CD1c-positive myeloid dendritic cell (primary cell): ENCODE measurements at regions not wholly inside any gene's neighbourhood (a gene's known extent, or its start where the extent isn't known, plus 50 kb on each side); places are given as distances from the start of the nearest gene placed in this dataset.
A peak's percentile ranks its signal among the peaks of the same experiment; 100 is the strongest.

Source experiments
- DNase-seq: peaks from one replicate; pipeline ENCODE4 v3.0.0-alpha.2; 2016; ENCODE audit errors: extremely low spot score

DNA sequence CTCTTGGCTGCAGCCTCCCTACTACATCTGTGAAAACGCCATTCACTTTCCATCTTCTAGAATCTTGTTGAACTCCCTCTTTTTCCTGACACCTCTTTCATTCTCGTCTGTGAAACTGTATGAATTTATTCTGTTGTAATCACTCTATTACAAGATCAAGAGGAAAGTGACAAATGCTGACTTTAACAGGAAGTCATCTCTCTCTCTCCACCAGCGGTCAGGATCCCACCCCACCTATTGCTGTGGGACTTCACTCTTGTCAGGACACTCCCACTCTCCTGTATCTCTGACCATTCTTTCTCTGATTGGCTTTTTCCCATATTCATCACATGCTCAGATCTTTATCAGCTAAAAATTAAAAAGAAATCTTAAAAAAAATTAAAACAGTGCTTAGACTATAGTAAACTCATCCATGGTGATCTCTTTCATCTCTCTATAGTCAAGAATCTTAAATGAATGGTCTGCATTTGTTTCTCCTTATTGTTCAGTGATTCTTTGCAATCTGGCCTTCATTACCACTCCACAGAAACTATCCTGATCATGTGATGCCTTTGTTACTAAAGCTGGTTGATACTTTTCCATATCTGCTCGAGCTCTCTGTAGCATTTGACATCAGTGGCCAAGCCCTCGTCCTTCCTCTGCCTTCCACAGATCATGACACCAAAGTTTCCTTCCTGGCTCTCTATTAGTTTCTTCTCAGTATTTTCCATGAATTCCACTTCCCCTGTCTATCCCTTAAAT lies 113.6 kb downstream of the UCHL5 start:
- DNase-seq: no peak

DNA sequence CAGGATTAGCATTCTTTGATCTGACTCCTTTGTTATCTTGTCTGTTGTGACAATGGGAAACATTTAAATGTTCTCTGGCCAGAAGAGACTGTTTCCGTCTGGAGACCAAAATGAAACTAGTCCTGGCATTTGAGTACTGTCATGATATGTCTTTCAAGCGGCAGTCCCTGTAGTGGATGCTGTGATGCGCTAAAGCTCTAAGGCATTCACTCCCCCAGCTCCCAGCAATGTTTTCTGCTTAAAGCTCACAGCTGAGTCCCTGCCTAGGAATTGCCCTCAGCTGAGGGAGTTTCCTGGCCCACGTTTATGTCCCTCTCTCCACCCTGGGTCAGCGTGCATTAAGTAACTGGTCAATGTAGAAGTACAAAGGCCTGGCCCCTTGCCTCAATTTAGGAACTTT lies 109.4 kb downstream of the UCHL5 start:
- no peak for DNase-seq

DNA sequence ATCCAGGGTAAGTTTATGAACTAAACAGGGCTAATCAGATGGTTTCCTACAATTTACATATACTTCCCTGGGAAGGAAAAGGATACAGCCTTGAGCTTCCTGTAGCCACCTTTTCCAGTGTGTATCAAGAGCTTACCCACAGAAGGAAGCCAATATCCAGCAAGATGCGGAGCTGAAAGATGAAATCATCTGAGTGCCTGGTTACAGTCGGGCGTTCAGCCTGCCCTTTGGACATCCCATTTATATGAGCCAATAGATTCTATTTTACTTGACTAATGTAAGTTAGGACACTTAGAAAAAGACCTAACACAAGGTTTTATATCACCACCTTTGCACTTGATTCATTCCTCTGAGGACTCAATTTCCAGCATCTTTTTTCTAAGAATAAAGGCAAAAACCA lies 108.2 kb downstream of the UCHL5 start:
- no peak for DNase-seq

DNA sequence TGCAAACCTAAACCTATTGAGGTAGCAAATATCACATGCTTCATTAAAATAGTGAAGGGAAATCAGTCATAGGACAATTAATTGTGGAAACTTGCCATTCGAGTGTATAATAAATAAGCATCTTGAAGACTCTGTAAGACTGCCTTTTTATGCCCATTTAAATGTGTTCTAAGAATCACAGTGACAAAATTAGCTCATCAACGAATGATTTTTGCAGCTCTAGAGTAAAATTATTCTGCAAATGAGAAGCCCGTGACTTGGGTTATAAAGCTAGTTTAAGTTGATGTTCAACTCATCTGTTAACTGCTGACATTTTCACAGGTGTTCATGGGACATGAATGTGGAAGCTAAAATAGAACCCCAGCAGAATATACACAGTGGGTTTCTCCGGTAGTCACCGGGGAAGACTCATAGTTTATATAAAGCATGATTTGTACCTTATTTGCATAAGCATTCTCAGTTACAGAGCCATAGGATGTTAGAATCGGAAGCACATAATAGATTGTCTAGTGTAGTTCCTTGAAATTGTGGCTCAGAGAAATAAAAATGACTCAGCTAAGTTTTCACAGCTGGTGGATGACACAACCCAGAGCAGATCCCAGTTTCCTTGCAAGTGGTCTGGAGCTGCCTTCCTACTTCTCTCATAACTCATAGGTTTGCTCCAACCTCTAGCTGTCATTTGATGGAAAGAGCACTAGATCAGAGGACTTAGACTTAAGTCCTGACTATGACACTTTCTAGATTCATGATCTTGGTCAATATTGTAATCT lies 107.3 kb downstream of the UCHL5 start:
- peak; percentile 69 for DNase-seq

DNA sequence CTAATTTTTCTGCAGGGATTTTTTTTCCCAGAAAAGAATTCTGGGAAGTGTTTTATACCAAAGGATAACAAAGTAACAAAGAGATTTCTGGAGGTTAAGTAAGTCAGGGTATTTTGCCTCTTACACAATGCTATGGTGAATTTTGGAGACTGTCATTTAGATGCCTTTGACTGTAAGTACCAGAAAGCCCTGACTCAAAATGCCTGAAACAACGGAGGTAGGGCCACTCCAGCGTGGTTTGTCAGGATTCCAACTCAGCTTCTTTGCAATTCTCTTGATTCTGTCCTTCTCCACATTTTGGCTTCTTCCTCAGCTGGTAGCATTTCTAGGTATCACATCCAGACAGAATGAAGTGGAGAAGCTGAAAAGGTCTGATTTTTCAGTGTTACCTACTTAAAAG lies 106.5 kb downstream of the UCHL5 start:
- no peak for DNase-seq

DNA sequence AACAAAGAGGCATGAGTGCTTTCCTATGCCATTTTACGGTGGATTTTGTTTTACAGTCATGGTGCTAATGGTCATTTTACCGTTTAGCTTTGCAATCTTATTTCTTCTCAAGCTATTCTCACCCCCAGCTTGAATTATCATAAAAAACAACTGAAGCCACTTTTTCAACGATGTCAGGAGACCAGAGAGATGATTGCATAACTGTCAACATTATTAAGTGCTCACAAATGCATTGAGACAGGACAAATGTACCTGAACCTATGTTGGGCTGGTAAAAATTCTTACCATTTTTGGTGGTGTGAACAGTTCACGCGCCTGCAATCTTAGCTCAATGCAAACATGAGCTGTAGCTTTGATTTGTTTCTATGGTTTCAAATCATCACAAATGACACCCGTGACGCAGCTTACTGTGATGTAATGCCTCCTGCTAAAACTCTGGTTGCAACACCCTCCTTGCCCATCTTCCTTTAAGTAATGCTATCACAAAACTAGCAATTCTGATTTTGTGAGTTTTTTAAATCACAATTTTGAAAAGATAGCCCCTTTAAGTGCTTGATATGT lies 104.4 kb downstream of the UCHL5 start:
- DNase-seq: peak; percentile 72

DNA sequence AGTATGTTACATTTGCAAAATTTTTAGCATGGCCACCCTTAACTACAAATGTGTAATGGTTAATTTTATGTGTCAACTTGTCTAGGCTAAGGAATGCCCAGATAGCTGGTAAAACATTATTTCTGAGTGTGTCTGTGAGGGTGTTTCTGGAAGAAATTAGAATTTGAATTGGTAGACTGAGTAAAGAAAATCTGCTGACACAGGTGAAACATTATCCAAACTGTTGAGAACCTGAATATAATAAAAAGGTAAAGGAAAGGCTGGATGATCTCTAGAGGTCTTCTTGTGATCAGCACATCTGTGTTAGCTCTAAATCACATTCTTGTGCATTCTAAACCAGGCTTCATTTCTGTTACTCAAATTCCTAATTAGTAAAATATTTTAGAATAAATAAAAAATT lies 100.8 kb downstream of the UCHL5 start:
- no peak for DNase-seq

DNA sequence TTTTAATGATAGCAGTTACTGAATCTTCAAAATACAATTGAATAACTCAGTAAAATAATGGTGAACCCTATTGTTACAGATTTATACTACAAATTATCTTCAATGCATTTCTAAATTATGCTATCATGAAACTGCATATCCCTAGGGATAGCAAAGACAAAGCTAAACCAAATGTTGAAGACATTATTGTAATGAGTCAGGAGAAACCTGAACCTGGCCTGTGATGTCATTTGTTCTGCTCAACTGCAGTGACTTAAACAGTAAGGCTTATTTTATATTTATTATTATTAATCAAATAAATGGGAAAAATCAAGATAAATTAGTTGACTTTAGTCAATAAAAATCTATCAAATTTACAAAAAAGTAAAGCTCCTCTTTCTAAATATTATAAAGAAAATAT lies 100.3 kb downstream of the UCHL5 start:
- no peak for DNase-seq

DNA sequence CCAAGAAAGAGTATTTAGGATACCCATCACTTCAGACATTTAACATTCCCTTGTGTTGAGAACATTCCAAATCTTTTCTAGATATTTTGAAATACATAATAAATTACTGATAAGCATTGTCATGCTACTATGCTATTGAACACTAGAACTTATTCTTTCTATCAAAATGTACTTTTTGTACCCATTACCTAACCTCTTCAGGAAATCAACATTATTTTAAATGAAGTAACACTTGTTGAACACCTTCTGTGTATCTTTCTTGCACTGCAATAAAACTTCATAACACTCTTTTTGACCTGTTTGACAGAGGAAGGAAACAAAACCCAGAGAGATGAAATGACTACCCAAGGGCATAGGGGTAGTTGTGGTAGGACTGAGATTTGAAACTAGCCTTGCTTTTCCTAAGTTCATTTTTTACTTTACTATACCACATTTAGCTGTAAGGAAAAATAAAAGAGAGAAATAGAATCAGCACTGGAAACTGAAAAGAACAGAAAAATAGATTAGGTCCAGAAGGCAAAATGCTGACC lies 99.4 kb downstream of the UCHL5 start:
- no peak for DNase-seq
